Liver (tissue), 8 donors: ENCODE measurements at regions not wholly inside any gene's neighbourhood (a gene's known extent, or its start where the extent isn't known, plus 50 kb on each side); places are given as distances from the start of the nearest gene placed in this dataset.

Source experiments
- DNase-seq: peaks from one replicate; pipeline ENCODE4 v3.0.0-alpha.2; 2017; ENCODE audit warnings: low spot score
- H3K27ac ChIP-seq, 2 donors: one replicate each; pipeline ENCODE4 v1.7.0; 2013; ENCODE audit warnings: inconsistent platforms in 2 of 2, low read length in 2 of 2, control low read depth in 1 of 2, low read depth in 1 of 2, mild to moderate bottlenecking in 1 of 2
- H3K27me3 ChIP-seq, 4 donors: one replicate each; pipeline versions ENCODE4 v1.6.1 to v1.7.0; 2013; ENCODE audit warnings: low read length in 3 of 4, inconsistent platforms in 1 of 4, mild to moderate bottlenecking in 1 of 4, moderate library complexity in 1 of 4; ENCODE audit not compliant: control insufficient read depth in 4 of 4, insufficient read depth in 4 of 4
- H3K36me3 ChIP-seq, 4 donors: one replicate each; pipeline versions ENCODE4 v1.6.1 to v1.7.0; 2013; ENCODE audit warnings: low read length in 3 of 4, mild to moderate bottlenecking in 3 of 4, low read depth in 1 of 4, moderate library complexity in 1 of 4; ENCODE audit not compliant: control insufficient read depth in 4 of 4, insufficient read depth in 3 of 4
- H3K4me1 ChIP-seq, 4 donors: one replicate each; pipeline versions ENCODE4 v1.6.1 to v1.7.0; 2013; ENCODE audit warnings: low read length in 3 of 4, mild to moderate bottlenecking in 3 of 4, moderate library complexity in 1 of 4; ENCODE audit not compliant: control insufficient read depth in 4 of 4, insufficient read depth in 4 of 4
- H3K4me3 ChIP-seq, 3 donors: one replicate each; pipeline versions ENCODE4 v1.6.1 to v1.7.0; 2013; ENCODE audit warnings: low read length in 3 of 3, control low read depth in 1 of 3, low read depth in 1 of 3, mild to moderate bottlenecking in 1 of 3
- H3K9ac ChIP-seq, 2 donors: one replicate each; pipeline ENCODE4 v1.7.0; 2013; ENCODE audit warnings: low read length in 2 of 2, mild to moderate bottlenecking in 2 of 2, moderate library complexity in 2 of 2, control low read depth in 1 of 2, low read depth in 1 of 2
- H3K9me3 ChIP-seq, 4 donors: one replicate each; pipeline versions ENCODE4 v1.6.1 to v1.7.0; 2013; ENCODE audit warnings: low read length in 3 of 4; ENCODE audit not compliant: control insufficient read depth in 4 of 4
- EGR1 ChIP-seq, 2 donors: IDR thresholded peaks; 2 replicates each; pipeline ENCODE4 v1.6.1; 2016 to 2018; ENCODE audit warnings: antibody characterized with exemption in 2 of 2, low read depth in 2 of 2
- FOXA1 ChIP-seq: IDR thresholded peaks from 2 replicates; pipeline ENCODE4 v1.6.1; 2016; ENCODE audit warnings: antibody characterized with exemption
- FOXA2 ChIP-seq: IDR thresholded peaks from 2 replicates; pipeline ENCODE4 v1.6.1; 2016; ENCODE audit warnings: antibody characterized with exemption
- GABPA ChIP-seq, 2 donors: IDR thresholded peaks in 1 of 2; conservative IDR thresholded peaks in 1 of 2; 2 replicates each; pipeline ENCODE4 v1.6.1; 2016; ENCODE audit warnings: antibody characterized with exemption in 2 of 2, mild to moderate bottlenecking in 1 of 2, moderate library complexity in 1 of 2
- HNF4A ChIP-seq, 2 donors: conservative IDR thresholded peaks; 2 replicates each; pipeline ENCODE4 v1.6.1; 2016; ENCODE audit warnings: antibody characterized with exemption in 2 of 2, mild to moderate bottlenecking in 2 of 2
- HNF4G ChIP-seq: IDR thresholded peaks from 2 replicates; pipeline ENCODE4 v1.6.1; 2016; ENCODE audit warnings: antibody characterized with exemption
- JUND ChIP-seq, 2 donors: IDR thresholded peaks; 2 replicates each; pipeline ENCODE4 v1.6.1; 2016; ENCODE audit warnings: antibody characterized with exemption in 2 of 2
- MAX ChIP-seq: IDR thresholded peaks from 2 replicates; pipeline ENCODE4 v1.6.1; 2016; ENCODE audit warnings: antibody characterized with exemption
- NR2F2 ChIP-seq: IDR thresholded peaks from 2 replicates; pipeline ENCODE4 v1.6.1; 2016; ENCODE audit warnings: antibody characterized with exemption
- RAD21 ChIP-seq, 2 donors: IDR thresholded peaks; 2 replicates each; pipeline ENCODE4 v1.6.1; 2016; ENCODE audit warnings: antibody characterized with exemption in 2 of 2, mild to moderate bottlenecking in 2 of 2
- RXRA ChIP-seq, 2 donors: IDR thresholded peaks; 2 replicates each; pipeline ENCODE4 v1.6.1; 2017 to 2018; ENCODE audit warnings: antibody characterized with exemption in 2 of 2, mild to moderate bottlenecking in 1 of 2
- SP1 ChIP-seq: IDR thresholded peaks from 2 replicates; pipeline ENCODE4 v1.6.1; 2018; ENCODE audit warnings: antibody characterized with exemption, mild to moderate bottlenecking
- TAF1 ChIP-seq: conservative IDR thresholded peaks from 2 replicates; pipeline ENCODE4 v1.6.1; 2016; ENCODE audit warnings: antibody characterized with exemption, mild to moderate bottlenecking
- YY1 ChIP-seq: IDR thresholded peaks from 2 replicates; pipeline ENCODE4 v1.6.1; 2016; ENCODE audit warnings: antibody characterized with exemption, mild to moderate bottlenecking
- WGBS: extraction: QIAGEN DNeasy Blood & Tissue Kit; methylation state at CpG from one replicate; pipeline ENCODE4 v1.1.7; 2013; 5-methylcytosine and 5-hydroxymethylcytosine counted together
- TF ChIP-seq, protein P1 (sequence below): IDR thresholded peaks from 2 replicates; pipeline ENCODE4 v1.6.1; 2016; ENCODE audit warnings: antibody characterized with exemption
- TF ChIP-seq, protein P2 (sequence below): fragments of 150-350 bp; IDR thresholded peaks from 2 replicates; pipeline ENCODE4 v1.5.1; 2017; ENCODE audit warnings: improper control_type of control experiment, low read depth, low read length; ENCODE audit not compliant: missing input control
- TF ChIP-seq, protein P3 (sequence below): IDR thresholded peaks from 2 replicates; pipeline ENCODE4 v1.6.1; 2016; ENCODE audit warnings: antibody characterized with exemption, mild to moderate bottlenecking
- donor health status: healthy.
- donor health status: healthy.
- donor health status: healthy.
- donor health status: healthy.
- donor health status: healthy.

DNA sequence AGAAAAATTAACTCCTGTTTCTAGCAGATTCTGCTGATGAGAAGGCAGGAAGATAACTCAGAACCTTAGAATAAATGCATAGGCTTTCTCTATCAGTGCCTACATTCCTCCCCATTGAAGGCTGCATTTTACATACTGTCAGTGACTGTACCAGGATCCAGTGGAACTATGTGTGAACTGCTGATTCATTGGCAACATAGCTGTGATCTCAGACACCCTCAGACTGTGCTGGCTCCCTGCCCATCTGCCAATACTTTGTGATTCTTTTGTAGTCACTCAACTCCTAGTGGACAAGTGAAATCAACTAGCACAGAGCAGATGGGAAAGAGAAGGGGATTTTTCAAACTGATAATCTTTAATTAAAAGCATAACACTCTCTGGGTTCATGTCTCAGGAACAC lies 375.8 kb downstream of the MDFIC start (continued):
- TF ChIP-seq, protein P1, sequence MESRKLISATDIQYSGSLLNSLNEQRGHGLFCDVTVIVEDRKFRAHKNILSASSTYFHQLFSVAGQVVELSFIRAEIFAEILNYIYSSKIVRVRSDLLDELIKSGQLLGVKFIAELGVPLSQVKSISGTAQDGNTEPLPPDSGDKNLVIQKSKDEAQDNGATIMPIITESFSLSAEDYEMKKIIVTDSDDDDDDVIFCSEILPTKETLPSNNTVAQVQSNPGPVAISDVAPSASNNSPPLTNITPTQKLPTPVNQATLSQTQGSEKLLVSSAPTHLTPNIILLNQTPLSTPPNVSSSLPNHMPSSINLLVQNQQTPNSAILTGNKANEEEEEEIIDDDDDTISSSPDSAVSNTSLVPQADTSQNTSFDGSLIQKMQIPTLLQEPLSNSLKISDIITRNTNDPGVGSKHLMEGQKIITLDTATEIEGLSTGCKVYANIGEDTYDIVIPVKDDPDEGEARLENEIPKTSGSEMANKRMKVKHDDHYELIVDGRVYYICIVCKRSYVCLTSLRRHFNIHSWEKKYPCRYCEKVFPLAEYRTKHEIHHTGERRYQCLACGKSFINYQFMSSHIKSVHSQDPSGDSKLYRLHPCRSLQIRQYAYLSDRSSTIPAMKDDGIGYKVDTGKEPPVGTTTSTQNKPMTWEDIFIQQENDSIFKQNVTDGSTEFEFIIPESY, result no peak
- no peak for TF ChIP-seq YY1
- TF ChIP-seq HNF4A (conservative IDR thresholded peaks at IDR 0.05), result no peak
- TF ChIP-seq SP1, result no peak

DNA sequence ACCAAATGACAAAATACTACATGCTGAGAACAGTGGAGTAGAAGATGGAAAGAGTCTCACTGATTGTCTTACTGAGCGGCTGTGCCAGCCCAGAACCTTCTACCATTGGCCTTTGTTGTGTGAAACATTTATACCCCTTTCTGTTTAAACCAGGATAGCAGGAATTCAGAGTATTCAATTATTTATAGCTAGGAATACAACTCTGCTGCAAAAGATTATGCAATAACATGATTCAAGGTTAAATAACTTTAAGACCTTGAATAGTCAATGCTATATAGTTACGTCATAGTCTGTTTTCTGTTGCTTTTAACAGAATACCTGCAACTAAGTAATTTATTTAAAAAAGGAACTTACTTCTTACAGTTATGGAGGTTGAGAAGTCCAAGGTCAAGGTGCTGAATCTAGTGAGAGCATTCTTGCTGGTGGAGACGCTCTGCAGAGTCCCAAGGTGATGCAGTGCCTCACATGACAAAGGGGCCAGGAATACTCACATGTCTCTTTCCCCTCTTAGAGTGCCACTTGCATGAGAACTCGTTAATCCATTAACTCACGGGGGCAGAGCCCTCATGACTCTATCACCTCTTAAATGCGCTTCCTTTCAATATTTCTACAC lies 371.8 kb downstream of the MDFIC start:
- Histone ChIP-seq H3K27me3 (peaks cover 0 to 3% (median 0%) of the 10 kb centered on the region in 4 donors), H3K9me3 (no peaks in the 10 kb centered on the region), H3K27ac (no peak overlapping the region), H3K9ac (no peak overlapping the region), H3K4me1 (no peaks in the 10 kb centered on the region), H3K36me3 (no peaks in the 10 kb centered on the region), H3K4me3 (no peak overlapping the region)
- no peak for DNase-seq
- WGBS, result 83% methylated on average over 6 of the region's 6 CpGs
- TF ChIP-seq HNF4G (no peak), MAX (no peak), FOXA1 (no peak), RXRA (IDR thresholded peaks at IDR 0.05) (no peak), FOXA2 (no peak), HNF4A (conservative IDR thresholded peaks at IDR 0.05) (no peak), NR2F2 (no peak), YY1 (no peak), RAD21 (IDR thresholded peaks at IDR 0.05) (no peak), GABPA (IDR thresholded peaks at IDR 0.05 in 1 of 2, conservative IDR thresholded peaks at IDR 0.05 in 1 of 2) (no peak), EGR1 (IDR thresholded peaks at IDR 0.05; ENCODE audit: low read depth in 2 of 2) (no peak), SP1 (no peak), TAF1 (no peak), JUND (IDR thresholded peaks at IDR 0.05) (no peak)
- TF ChIP-seq, protein P2, sequence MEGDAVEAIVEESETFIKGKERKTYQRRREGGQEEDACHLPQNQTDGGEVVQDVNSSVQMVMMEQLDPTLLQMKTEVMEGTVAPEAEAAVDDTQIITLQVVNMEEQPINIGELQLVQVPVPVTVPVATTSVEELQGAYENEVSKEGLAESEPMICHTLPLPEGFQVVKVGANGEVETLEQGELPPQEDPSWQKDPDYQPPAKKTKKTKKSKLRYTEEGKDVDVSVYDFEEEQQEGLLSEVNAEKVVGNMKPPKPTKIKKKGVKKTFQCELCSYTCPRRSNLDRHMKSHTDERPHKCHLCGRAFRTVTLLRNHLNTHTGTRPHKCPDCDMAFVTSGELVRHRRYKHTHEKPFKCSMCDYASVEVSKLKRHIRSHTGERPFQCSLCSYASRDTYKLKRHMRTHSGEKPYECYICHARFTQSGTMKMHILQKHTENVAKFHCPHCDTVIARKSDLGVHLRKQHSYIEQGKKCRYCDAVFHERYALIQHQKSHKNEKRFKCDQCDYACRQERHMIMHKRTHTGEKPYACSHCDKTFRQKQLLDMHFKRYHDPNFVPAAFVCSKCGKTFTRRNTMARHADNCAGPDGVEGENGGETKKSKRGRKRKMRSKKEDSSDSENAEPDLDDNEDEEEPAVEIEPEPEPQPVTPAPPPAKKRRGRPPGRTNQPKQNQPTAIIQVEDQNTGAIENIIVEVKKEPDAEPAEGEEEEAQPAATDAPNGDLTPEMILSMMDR, result no peak
- TF ChIP-seq, protein P3, sequence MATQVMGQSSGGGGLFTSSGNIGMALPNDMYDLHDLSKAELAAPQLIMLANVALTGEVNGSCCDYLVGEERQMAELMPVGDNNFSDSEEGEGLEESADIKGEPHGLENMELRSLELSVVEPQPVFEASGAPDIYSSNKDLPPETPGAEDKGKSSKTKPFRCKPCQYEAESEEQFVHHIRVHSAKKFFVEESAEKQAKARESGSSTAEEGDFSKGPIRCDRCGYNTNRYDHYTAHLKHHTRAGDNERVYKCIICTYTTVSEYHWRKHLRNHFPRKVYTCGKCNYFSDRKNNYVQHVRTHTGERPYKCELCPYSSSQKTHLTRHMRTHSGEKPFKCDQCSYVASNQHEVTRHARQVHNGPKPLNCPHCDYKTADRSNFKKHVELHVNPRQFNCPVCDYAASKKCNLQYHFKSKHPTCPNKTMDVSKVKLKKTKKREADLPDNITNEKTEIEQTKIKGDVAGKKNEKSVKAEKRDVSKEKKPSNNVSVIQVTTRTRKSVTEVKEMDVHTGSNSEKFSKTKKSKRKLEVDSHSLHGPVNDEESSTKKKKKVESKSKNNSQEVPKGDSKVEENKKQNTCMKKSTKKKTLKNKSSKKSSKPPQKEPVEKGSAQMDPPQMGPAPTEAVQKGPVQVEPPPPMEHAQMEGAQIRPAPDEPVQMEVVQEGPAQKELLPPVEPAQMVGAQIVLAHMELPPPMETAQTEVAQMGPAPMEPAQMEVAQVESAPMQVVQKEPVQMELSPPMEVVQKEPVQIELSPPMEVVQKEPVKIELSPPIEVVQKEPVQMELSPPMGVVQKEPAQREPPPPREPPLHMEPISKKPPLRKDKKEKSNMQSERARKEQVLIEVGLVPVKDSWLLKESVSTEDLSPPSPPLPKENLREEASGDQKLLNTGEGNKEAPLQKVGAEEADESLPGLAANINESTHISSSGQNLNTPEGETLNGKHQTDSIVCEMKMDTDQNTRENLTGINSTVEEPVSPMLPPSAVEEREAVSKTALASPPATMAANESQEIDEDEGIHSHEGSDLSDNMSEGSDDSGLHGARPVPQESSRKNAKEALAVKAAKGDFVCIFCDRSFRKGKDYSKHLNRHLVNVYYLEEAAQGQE, result no peak
- TF ChIP-seq, protein P1, result no peak
